ENCODE measurements at regions not wholly inside any gene's neighbourhood (a gene's known extent, or its start where the extent isn't known, plus 50 kb on each side); places are given as distances from the start of the nearest gene placed in this dataset.

DNA sequence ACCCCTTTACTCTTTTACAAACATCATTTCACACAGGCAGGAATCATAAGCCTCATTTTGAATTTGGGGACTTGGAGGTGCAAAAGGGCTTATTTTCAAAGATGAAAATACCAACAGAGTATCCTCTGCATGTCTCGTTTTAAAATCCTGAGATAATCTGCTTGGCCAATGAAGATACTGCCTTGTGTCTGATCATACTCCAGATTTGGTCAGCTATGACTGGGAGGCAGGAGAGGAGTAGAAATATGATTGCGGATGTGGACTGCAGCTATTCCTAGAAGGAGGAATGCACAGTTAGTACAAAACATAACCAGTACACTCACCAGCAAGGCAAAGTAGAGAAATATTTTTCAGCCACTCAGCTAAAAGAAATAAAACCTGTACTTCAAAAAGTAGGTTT, 342.3 kb downstream of the RPRM start:
- DNase-seq (ENCODE audit: low read depth) = no peak
- TF ChIP-seq, protein P1, sequence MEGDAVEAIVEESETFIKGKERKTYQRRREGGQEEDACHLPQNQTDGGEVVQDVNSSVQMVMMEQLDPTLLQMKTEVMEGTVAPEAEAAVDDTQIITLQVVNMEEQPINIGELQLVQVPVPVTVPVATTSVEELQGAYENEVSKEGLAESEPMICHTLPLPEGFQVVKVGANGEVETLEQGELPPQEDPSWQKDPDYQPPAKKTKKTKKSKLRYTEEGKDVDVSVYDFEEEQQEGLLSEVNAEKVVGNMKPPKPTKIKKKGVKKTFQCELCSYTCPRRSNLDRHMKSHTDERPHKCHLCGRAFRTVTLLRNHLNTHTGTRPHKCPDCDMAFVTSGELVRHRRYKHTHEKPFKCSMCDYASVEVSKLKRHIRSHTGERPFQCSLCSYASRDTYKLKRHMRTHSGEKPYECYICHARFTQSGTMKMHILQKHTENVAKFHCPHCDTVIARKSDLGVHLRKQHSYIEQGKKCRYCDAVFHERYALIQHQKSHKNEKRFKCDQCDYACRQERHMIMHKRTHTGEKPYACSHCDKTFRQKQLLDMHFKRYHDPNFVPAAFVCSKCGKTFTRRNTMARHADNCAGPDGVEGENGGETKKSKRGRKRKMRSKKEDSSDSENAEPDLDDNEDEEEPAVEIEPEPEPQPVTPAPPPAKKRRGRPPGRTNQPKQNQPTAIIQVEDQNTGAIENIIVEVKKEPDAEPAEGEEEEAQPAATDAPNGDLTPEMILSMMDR (IDR thresholded peaks at IDR 0.05; ENCODE audit: insufficient read depth, low read depth, low read length) = no peak
- Histone ChIP-seq H3K4me3 (ENCODE audit: low read depth, low read length) (no peak overlapping the region), H3K27me3 (ENCODE audit: control insufficient read depth, insufficient read depth, low read length) (no peaks in the 10 kb centered on the region), H3K36me3 (ENCODE audit: control insufficient read depth, insufficient read depth, low read length) (no peaks in the 10 kb centered on the region)
- CTCF ChIA-PET = no interaction called here
- POLR2A ChIA-PET = no interaction called here

DNA sequence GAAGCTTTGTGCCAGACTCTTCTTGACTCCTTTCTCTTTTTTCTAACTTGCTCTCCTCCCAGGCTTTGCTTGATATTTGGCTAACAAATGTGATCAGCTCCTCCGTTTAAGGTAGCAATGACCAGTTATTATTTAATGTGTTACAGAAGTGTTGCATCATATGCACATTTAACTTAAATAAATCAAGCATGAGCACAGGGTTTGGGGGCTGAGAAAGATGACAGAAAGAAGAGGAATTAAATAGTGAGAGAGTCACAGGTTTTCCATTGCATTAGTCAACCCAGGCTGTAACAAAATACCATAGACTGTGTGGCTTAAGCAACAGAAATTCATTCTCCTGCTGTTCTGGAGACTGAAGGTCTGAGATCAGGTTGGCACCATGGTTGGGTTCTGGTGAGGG, 343.8 kb downstream of the RPRM start:
- Histone ChIP-seq H3K27me3 (ENCODE audit: control insufficient read depth, insufficient read depth, low read length) (no peaks in the 10 kb centered on the region), H3K4me3 (ENCODE audit: low read depth, low read length) (no peak overlapping the region), H3K36me3 (ENCODE audit: control insufficient read depth, insufficient read depth, low read length) (no peaks in the 10 kb centered on the region)
- no peak for DNase-seq (ENCODE audit: low read depth)
- TF ChIP-seq, protein P1 (IDR thresholded peaks at IDR 0.05; ENCODE audit: insufficient read depth, low read depth, low read length) = no peak
- ChIA-PET CTCF (no interaction called here), POLR2A (no interaction called here)

DNA sequence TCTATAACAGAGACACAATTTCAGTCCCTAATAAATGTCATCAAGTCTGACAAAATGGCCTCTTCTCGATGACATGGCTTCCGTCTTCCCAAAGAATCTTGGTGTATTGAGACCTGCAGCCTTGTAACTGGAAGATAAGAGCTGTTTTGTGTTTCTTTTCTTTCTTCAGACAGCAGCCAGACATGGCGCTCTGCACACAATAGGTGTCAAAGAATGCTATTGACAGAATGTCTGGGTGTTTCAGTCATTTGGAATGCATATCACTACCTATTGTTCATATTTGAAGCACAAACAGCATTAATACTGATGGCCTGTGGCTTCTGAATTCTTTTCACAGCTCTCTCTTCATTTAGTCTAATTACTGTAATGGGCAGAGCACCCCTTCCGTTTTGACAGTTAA, 344.8 kb downstream of the RPRM start:
- no peak overlapping the region for H3K4me3 ChIP-seq (ENCODE audit: low read depth, low read length)
- DNase-seq (ENCODE audit: low read depth) = no peak
- TF ChIP-seq, protein P1 (IDR thresholded peaks at IDR 0.05; ENCODE audit: insufficient read depth, low read depth, low read length) = no peak
- CTCF ChIA-PET = no interaction called here
- H3K36me3 ChIP-seq (ENCODE audit: control insufficient read depth, insufficient read depth, low read length) = no peaks in the 10 kb centered on the region
- no peaks in the 10 kb centered on the region for H3K27me3 ChIP-seq (ENCODE audit: control insufficient read depth, insufficient read depth, low read length)
- POLR2A ChIA-PET = no interaction called here

DNA sequence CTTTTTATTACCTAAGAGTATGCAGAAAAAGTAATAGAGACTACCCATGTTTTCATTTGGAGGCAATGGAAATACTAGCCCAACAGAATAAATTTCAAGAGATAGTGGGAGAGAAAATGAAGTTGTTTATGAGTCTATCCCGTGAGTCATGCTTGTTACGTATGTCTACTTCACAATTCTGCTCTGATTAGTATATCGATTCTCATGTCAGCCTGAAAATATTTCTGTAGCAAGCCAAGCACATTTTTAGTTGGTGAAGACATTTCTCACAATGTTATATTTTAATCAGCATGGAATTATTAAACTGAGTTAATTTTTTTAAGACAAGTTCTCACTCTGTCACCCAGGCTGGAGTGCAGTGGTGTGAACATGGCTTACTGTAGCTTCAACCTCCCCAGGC, 346.1 kb downstream of the RPRM start:
- TF ChIP-seq, protein P1 (IDR thresholded peaks at IDR 0.05; ENCODE audit: insufficient read depth, low read depth, low read length) = no peak
- no peak overlapping the region for H3K4me3 ChIP-seq (ENCODE audit: low read depth, low read length)
- POLR2A ChIA-PET = no interaction called here
- CTCF ChIA-PET = no interaction called here
- H3K27me3 ChIP-seq (ENCODE audit: control insufficient read depth, insufficient read depth, low read length) = no peaks in the 10 kb centered on the region
- H3K36me3 ChIP-seq (ENCODE audit: control insufficient read depth, insufficient read depth, low read length) = no peaks in the 10 kb centered on the region
- DNase-seq (ENCODE audit: low read depth) = no peak

DNA sequence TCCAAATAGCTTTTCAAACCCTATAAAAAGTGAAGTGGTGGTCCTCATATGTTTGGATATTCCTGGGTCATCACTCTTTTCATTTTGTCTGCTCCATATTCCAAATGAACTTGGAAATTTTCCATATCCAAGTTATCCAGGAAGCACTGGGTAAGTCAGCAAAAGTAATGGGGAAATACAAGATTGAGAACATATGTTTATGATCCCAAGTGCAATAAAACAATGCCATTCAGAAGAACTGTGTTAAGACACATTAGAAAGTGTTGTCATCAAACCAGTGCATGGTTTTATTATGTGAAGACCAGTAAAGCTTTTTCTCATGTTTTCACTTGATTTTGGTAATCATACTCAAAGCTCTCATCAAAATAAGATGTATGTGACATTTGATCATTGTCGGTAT, 363.4 kb downstream of the RPRM start:
- CTCF ChIA-PET = no interaction called here
- H3K27me3 ChIP-seq (ENCODE audit: control insufficient read depth, insufficient read depth, low read length) = no peaks in the 10 kb centered on the region
- H3K36me3 ChIP-seq (ENCODE audit: control insufficient read depth, insufficient read depth, low read length) = no peaks in the 10 kb centered on the region
- TF ChIP-seq, protein P1 (IDR thresholded peaks at IDR 0.05; ENCODE audit: insufficient read depth, low read depth, low read length) = no peak
- H3K4me3 ChIP-seq (ENCODE audit: low read depth, low read length) = no peak overlapping the region
- POLR2A ChIA-PET = no interaction called here
- no peak for DNase-seq (ENCODE audit: low read depth)

All from BJ (cell line).